ENCODE measurements at regions not wholly inside any gene's neighbourhood (a gene's known extent, or its start where the extent isn't known, plus 50 kb on each side); places are given as distances from the start of the nearest gene placed in this dataset.

- no peak for TF ChIP-seq SRF (IDR thresholded peaks at IDR 0.05; ENCODE audit: low read depth)
- TF ChIP-seq JUND (IDR thresholded peaks at IDR 0.05) = no peak
- TF ChIP-seq POLR2AphosphoS5 (IDR thresholded peaks at IDR 0.05; ENCODE audit: low read depth, low read length) = no peak
- no peak for TF ChIP-seq CTCF (IDR thresholded peaks at IDR 0.05 in 2 of 3, conservative IDR thresholded peaks at IDR 0.05 in 1 of 3; ENCODE audit: borderline replicate concordance in 1 of 3, insufficient read depth in 1 of 3, low read depth in 2 of 3, low read length in 2 of 3)
- TF ChIP-seq RAD21 (IDR thresholded peaks at IDR 0.05; ENCODE audit: low read depth) = no peak
- no peak for TF ChIP-seq EZH2phosphoT487 (IDR thresholded peaks at IDR 0.05; ENCODE audit: borderline replicate concordance)
- TF ChIP-seq ZNF274 (IDR thresholded peaks at IDR 0.05; ENCODE audit: low read depth, low read length) = no peak
- no peak for TF ChIP-seq SP1 (IDR thresholded peaks at IDR 0.05; ENCODE audit: low read depth)
- TF ChIP-seq EZH2 (IDR thresholded peaks at IDR 0.05) = no peak
- no peak for TF ChIP-seq POLR2A (IDR thresholded peaks at IDR 0.05; ENCODE audit: borderline replicate concordance, extremely low read depth, insufficient read depth, insufficient read length)
Observed at GRCh38 chr1:172834609-172835008, 175.7 kb downstream of the FASLG start.
